ENCODE measurements at regions not wholly inside any gene's neighbourhood (a gene's known extent, or its start where the extent isn't known, plus 50 kb on each side); places are given as distances from the start of the nearest gene placed in this dataset.

DNA sequence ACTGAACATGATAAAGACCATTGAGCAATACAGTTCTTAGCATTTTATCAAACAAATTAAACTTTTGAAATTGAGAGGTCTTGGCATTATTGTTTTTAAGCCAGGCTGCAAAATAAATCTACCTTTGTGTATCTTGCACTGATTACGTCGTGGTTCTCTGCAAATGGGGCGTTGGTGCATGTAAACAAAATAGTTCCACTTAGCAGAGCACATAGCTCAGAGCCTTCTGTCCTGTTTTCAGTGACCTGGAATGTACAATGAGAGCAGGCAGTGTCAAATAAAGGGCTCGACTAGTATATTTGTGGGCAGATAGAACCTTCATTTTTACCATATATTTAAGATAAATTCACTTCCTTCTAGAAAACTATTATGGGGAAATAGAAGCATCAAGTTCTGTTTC lies 333.9 kb upstream of the SMIM30 start:
- no peak for DNase-seq

DNA sequence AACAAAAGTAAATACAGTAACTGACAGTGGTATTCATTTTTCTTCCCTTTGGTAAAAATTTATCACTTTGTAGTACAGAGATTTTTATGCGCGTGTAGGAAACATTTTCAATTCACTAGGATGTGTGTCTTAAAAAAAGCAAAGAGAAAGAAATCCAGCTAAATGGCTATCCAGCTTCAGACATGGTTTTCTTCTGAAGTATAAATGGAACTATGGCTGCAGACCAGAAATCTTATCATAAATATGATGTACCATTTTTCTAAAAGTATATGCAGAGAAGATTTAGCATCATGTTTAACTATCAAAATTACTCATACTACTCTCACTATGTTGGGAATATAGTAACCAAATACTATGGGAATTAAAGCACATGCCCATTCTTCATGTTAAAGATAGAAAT lies 328.4 kb upstream of the SMIM30 start:
- DNase-seq: no peak

DNA sequence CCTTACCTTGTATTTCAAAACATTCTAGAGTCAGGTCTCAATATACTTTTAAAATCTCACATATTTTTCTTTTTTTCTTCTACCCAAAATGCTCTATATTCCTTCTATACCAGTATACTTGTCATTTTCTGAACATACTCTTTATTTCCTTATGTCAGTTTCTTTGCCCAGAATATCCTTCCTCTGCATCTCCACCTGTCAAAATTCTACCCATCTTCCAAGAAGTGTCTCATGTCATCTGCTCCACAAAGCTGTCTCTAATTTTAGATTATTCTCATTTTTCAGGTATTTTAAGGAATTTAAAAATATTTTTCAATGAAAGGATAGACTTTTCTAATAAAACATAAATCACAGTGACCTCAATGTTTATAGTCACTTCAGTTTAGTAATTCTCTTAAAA lies 328.0 kb upstream of the SMIM30 start:
- no peak for DNase-seq

DNA sequence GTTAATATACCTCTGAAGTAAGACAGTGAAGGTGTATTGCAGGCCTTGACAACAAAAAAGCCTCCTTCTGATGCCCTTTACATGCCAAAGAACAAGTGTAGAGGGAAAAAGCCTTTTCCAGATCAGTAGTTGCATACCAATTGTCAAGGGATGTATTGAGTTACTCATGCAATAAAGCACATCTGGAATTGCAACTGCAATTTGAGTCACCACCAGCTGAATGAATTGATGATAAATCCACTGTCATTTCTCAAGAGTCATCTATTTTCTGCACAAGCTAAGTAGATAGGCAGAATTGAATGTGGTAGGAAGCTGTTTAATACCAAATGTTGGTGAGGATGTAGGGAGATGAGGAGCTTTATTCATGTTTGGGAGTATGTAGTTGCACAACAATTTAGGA lies 325.9 kb upstream of the SMIM30 start:
- no peak for DNase-seq

DNA sequence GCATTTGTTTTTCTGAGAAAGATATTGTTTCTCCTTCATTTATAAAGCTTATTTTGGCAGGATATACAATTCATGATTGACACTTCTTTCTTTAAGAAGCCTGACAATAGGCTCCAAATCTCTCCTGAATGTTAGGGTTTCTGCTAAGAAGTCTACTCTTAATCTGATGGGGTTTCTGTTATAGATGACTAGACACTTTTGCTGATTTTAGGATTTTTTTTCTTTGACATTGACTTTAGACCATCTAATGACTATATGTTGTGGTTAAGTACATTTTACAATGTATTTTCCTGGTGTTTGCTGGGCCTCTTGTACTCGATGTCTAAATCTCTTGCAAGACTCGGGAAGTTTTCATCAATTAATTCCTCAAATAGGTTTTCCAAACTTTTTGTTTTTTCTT lies 321.8 kb upstream of the SMIM30 start:
- DNase-seq: no peak

DNA sequence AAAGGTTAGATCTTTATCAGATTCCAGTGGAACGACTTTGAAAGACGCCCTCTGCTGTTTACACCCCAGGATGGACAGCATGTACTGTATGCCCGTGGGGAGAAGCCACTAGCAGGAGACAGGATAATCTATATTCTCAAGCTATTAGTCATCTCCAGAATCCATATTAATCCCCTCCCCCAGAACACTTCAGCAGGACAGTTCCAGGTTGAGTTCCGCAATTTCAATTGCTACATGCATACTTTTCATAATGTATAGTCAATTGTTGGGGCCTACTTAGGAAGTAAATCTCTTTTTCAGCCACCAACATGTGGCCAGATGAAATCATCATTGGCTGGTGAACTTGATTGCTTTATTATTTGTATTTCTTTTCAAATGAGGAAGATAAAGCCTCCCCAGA lies 313.1 kb upstream of the SMIM30 start:
- no peak for DNase-seq

DNA sequence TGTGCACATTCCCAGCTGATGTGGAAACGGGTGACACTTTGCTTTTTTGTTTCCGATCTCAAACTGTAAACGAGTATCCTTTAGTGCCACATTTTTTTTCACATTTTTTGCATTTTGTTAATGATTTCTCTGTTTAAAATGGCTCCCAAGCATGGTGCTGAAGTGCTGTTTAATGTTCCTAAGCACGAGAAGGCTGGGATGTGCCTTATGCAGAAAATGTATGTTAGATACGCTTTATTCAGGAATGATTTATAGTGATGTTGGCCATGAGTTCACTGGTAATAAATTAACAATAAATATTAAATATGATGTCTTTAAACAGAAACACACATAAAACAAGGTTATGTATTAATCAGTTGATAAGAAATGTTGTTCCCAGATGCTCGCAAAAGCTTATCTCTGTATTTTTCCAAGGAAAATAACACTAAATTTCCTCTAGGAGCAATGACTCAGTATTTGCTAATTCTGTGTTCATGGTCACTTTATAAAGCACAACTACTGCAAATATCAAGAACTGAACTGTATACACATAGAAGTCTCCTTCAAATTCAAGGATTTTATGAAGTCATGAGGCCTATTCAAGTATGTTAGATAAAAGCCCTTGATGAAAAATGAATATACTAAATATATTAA lies 305.9 kb upstream of the SMIM30 start:
- no peak for DNase-seq

DNA sequence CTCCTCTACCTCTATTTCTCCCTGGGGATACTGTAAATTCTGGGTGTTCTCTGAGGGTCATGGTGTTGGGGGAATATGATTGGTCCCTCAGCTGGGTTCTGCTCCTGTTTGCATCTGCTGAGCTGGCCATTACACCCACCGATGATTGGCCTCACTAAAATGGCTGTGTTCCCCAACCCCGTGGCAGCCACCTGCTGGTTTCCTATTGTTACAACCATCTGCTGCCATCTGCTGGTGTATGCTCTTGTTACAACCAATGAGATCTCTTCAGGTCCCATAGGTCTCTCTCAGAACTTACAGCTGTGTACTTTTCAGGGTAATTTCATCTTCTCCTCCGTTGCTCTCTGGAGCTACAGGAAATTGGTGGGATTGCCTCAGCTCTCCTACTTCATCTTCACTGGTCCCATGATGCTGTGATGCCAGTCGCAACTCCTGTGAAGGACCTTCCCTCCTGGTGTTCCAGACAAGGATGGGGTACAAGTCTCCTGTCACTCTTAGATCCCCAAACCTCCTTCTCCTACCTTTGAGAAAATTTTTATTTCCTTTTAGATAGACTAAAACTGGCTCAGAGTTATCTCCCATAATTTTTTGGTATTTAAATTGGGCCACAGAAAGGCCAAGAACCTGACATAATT lies 303.5 kb upstream of the SMIM30 start:
- DNase-seq: peak; percentile 71

DNA sequence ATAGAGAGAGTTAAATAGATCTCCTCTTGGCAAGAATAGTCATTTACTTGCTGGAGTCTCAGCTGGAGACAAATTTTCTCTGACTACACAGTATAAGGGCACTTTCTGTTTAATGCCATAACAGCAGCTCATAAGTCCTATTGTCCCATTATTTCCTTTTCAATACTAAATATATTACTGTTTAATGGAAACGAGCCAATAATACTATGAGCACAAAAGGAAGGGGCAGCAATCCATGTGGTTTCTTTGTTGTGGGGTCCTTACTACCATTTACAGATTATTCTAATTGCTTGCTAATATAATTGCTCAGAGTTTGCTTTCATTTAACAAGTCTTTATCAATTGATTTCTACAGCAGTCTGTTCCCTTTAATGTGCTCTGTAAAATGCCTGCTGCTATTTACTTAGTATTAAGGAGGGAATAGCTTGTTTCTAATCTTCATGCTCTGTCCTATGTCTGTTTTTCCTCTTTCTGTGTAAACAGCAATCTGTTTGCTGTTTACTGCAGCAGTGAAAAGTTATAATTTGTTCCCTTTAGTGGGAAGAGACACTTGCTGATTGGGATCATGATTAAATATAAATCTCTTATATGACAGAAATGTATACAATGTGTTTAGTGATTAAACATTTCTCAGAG lies 296.2 kb upstream of the SMIM30 start:
- no peak for DNase-seq

DNA sequence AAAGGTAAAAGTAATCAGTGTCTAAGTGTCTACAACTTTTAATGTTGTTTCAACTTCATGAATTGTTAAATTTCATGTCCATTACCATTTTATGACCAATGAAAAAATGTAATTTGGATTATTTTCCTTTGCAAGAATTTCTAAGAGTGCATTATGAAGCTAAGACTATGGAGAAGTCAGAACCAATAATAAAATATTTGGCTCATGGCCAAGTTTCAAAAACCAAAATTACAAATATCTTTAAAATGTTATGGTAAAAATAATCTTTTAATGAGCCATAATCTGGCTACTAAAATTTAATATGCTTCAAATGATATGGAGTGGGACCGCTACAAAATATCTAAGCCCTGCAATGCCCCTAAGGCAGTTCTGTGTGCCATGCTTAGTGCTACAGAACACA lies 294.1 kb upstream of the SMIM30 start:
- DNase-seq: no peak

DNA sequence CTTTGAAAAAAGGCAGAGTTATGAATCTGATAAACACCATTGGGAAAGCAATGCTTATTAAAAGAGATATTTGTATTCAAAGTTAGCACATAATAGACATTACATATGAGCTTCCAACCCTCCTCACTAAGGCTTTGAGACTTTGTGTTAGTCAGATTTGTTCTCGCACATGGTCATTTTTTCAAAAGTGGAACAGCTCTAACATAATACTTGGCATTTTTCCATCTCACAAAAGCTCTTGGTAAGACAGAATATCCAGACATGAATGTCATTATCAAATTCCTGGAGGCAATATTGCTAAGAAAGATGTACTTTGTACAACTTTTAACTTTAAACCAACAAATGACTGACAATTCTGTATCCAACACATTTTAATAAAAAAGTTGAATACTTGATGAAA lies 292.4 kb upstream of the SMIM30 start:
- no peak for DNase-seq

DNA sequence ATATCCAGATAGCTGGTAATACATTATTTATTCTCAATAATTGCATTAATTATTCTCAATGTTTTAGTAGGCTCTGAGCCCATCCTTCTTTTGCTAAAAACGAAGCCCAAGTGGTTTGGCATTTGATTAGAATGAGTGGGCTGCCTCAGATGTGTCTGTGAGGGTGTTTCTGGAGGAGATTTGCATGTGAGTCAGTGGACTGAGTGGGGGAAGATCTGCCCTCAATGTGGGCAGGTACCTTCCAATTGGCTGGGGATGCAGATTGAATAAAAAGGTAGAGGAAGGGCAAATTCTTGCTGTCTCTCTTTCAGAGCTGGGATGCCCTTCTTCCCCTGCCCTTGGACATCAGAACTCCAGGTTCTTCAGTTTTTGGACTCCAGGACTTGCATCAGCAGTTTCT lies 290.6 kb upstream of the SMIM30 start:
- DNase-seq: no peak

DNA sequence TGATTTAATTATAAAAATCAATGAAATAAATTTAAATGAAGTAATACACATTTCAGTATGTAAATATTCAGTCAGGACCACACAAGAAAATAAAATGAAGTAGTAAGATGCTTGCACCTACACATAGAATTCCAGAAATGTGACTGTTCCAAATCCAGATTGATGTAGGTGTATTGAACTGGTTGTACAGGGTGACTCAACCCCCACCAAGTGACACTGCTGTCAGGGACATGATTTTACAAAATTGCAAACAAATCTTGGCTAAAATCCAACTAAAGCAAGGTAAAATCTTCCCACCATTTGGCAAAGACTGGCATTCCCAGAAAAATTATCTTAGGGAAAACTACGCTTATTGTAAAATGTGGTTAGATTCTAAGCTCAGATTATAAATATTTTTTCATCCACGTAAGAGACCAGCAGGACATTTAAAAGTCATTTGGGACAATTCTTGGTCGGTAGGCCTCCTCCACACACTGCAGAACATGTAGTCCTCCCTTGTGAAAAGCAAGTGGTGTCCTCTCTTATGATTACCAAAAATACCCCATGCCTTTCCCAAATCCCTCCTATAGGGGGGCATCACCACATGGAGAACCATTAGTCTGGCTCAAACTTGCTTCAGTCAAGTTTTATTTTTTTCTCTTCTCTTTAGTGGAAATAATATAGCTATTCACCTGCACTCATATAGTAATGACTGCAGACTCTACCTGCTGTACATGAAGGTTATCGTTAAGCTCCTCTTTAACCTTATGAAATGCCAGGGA lies 287.1 kb upstream of the SMIM30 start:
- DNase-seq: no peak

DNA sequence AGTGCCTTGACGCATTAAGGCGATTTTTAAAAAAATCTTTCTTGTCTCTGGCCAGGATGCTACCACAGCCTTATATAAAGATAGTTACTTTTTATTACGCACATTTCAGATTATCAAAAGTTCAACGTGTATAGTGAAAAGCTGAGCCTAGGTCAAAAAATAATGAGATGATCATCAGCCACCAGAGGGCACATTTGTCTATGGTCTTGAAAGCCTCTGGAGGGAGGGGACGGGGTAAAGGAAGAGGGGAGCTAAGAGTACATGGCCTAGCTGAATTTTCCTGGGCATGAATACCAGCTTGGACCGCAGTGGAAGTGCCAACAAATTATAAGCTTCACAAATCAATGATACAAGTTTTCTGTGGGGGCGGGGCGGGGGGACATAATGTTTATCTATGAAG lies 285.9 kb upstream of the SMIM30 start:
- no peak for DNase-seq

DNA sequence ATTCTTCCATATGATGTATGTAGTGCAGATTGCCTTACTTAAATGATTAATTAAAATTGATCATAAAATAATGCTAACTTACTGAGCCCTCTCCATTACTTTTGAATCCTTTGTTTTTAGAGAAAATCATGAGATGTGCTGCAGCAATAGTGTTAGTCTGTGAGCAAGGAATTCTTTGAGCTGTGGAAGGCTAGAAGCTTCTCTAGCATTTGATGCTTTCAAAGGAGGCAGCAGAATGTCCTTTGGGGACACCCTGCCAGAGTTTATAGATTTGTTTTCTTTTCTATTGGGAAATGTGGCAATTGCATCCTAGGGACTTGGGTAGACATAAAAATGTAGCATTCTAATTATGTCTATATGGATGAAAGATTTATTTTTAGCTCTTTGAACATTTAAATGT lies 284.1 kb upstream of the SMIM30 start:
- DNase-seq: no peak

DNA sequence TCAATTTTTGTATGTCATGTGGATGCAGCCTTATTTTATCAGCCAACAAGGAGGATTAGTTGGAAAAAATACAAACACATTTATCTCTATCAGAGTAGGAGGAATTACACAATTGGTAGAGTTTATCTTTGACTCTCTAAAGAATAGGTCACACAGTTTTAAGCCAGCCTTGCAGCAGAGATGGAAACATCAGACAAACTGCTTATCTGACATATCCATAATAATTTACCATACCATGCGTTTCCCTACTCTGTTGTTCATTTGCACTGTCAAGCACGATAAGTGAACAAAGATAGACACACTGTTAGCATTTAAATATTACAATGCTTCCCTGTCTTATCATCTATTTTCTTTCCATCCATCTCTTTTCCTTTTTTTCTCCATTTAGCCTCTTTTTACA lies 283.7 kb upstream of the SMIM30 start:
- no peak for DNase-seq

DNA sequence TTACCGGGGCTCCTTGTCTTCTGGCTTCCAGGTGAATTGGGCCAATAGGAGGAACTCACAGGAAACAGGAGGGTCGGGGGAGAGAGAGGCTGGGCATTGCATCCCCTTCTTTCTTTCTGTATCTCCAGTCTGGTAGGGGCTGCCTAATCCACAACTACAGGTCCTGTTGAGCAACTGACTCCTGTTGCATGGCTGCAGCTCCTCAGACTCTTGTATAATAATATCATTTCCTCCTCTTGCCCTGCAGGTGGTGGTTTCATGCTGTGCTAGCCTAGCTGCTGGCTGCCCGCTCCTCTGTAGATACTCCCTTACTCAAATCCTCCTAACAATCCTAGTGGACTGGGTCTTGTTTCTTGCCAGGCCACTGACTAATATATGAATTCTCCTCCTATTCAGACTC lies 276.5 kb upstream of the SMIM30 start:
- DNase-seq: no peak

DNA sequence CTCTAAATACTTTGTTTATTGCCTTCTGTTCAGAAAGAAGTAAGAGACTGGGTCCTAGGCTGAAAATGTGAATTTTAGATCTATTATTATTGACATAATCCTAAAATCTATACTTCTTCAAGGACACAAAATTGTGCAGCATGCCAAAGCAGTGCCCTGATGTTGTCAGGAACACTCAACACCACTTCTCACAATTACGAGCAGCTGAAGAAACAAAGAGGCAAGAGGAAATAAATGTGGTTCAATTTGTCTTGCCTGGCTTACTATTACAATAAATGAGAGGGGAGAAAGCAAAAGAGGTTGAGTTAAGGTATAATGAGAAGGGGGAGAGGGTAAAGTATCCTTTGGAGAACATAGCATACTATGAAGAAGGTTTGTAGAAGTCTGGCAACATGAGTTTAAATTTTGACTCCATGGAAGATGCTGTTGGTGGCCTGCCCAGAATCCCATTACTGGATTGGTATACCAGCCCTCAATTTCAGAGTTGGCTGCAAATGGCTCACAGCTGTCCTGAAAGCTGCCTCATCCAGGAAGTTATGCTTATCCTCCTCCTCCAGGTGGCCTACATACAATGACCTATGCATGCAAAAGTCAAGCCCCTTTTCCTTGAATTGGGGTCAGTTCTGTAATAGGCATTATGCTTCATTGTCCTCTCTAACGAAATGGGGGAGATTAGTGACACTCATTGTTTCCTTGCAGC lies 274.6 kb upstream of the SMIM30 start:
- DNase-seq: no peak

DNA sequence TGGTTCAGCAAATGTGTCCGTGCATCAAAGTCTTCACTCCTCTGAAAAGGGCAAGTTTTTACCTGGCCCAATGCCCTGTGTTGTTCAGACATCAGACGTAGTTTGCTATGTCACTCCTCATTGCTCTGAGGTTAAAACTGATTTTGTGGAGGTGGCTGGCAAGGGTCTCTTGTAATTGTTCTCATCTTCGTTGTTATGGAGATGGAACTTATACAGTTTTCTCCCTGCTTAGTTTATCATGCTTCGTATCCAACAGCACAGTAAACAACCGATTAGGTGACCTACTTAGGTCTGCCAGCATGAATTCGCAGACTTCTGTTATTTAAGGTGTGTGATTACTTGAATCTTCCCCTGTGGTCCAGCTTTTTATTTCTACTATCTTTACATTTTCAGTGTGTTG lies 274.1 kb upstream of the SMIM30 start:
- no peak for DNase-seq

DNA sequence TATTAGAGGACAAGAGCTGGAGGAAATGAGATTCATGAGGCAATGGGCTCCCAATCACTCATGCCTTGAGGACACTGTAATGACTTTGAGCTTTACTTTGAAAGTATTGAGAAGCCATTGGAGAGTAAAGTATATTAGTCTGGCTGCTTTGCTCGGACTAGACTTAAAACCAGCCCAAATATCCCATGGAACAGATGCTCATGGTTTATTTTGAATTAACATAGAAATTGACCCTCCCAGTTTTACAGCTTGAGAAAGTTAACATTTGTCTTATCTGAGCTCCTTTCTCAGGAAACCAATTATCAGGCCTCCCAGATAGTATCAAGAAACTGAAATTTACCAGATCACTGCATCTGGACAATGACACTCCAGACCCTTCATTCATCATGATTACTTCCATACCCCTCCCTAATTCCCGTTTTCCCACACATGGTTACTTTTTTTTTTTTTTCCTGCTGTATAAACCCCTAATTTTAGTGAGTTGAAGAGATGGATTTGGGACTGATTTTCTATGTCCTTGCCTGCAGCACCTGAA lies 270.8 kb upstream of the SMIM30 start:
- DNase-seq: no peak

DNA sequence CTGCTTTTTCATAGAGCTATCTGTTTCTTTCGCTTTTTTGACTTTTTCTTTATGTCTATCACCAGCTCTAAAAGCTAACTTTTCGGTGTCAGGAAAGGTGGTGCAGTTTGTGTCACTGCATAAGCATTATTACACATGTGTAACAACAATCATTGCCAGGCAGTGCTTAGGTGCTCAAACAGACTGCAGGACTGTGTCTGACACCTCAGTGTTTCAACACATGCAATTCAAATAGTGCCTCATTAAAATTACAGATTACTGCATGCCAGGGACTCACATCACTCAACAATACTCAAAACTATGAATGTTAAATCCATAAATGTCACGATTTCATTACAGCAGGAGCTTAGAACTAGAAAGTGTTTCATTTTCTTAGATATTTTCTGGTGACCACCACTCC lies 265.3 kb upstream of the SMIM30 start:
- DNase-seq: no peak

DNA sequence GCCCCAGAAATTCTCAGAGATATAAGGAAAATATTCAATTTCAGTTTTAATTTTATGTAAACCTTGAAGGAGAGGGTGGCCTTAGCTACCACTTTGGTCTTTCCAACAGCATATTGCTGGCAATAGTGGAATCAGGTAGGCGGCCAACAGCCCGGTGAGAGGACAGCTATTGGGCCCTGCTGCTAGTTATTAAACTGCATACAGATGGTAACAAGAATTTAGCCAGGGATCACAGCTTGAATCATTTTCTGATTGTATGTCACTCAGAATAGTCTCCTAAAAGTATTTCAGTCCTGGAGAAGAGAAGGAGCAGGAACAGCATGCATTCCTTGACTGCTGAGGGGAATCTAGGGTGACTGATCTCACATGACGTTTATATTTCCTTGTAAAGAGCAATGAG lies 261.4 kb upstream of the SMIM30 start:
- no peak for DNase-seq

DNA sequence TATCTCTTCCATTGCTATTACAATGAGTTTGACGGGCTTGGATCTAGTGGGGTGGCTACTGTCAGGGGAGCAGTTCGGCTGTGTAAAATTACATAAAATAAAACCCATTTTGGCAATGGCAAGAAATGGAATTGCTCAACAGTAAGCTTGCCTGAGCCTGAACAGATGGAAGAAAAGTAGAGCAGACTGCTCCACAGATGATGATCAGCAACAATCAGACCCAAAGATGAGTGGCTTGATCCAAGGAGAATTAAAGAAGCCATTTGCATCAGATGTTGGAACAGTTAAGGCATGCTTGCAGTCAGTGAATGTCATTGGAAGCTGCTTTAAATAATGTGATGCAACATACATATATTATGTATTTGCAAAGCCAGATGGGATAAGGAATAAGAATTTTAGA lies 256.6 kb upstream of the SMIM30 start:
- DNase-seq: no peak
